Bone marrow (tissue), 2 donors: ENCODE measurements at regions not wholly inside any gene's neighbourhood (a gene's known extent, or its start where the extent isn't known, plus 50 kb on each side); places are given as distances from the start of the nearest gene placed in this dataset.
"Not testable (repeated sequence)": the region's sequence is repeated elsewhere in the genome, so short reads cannot be mapped to it uniquely, and the experiment has no call there.

Source experiments
- DNase-seq, 2 donors: peaks; one replicate each; lab custom pipeline; 2025; lab: John Stamatoyannopoulos, UW

DNA sequence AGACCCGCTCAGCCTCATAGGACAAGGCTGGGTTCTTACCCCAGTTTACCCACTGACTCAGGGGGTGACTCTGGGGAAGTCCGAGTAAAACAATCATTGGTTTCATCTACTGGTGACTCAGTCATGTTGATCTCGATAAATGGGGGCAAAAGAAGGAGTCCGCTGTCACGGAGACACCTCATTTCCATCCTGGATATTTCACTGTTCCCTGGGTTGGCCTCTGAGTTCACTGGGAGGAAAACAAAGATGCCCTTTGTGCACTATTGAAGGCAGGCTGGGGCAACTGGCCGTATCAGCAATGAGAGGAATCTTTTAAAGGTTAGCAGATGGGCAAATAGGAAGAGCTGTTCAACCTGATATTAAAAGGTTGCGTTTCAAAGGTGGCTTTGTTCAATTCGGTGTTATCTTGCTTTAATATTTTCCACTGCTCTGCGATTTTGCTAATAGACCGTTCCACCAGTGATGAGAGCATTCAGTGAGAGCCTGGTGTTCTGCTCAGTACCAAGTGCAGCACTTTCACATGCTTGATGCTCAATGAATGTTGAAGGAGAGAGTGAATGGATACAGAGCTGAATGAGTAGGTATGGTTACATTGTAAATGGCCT is 110.2 kb upstream of the EGFLAM start:
- no peak for DNase-seq

DNA sequence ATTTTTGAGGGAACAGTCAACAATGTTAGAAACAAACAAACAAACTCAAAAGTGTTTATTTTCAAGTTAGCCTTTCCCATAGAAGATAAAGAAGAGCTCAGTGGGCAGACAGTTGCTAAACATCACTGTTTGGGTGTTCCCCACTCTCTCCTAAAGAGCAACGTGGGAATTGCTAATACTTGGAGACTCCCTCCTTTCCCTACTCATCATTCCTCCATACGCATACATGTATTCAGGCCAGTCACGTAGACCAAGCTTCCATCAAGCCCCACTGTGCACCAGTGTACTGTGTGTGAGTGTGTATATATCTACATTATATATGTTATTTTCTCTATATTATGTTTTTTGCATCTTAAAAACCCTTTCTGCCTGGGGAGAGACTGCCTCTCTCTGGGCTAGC is 115.0 kb upstream of the EGFLAM start:
- DNase-seq: no peak

- DNase-seq: no peak
Measured at GRCh38 chr5:38141665-38142064, 116.7 kb upstream of the EGFLAM start.

GRCh38 chr5:38138574-38138973 is 119.8 kb upstream of the EGFLAM start:
- no peak for DNase-seq

- DNase-seq: no peak
Measured at GRCh38 chr5:38135486-38136039, 122.8 kb upstream of the EGFLAM start.

DNA sequence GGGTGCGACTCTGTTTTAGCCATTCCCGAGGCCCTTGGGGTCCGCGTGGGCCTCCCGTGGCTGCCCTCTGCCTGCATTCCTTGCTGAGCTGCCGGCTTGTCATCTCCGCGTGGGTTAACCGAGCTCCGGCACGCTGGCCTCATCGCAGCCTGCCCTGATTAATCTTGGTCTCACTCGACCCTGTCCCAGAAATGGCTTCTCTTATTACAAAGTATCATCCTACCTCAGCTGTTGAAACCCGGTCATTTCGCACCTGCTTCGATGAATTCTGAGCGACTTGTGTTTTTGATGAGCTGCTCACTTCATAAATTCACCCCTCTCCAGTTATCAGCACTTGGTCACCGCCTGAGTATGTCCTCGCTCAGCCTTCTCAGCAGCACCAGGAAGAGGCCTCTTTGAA is 123.5 kb upstream of the EGFLAM start:
- no peak for DNase-seq

- DNase-seq: not testable (repeated sequence)
Measured at GRCh38 chr5:38134294-38134693, 124.1 kb upstream of the EGFLAM start.

DNA sequence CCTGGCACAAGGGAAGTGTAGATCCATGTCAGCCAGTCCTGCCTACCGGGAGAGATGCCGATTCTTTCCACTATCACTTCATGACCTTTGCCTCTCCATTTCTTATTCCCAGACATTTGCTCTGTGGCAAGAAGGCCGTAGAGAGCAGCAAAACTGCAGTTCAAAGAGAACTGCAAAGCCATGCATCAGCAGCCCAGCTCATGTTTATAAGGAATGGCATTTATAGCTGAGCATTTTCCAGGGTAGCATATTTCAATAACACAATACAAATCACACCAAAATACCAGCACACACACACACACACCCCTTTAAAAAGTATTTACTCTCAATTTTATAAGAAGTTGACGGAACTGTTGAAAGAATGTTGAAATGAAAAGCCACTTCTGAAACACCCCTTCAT is 126.7 kb upstream of the EGFLAM start:
- no peak for DNase-seq

DNA sequence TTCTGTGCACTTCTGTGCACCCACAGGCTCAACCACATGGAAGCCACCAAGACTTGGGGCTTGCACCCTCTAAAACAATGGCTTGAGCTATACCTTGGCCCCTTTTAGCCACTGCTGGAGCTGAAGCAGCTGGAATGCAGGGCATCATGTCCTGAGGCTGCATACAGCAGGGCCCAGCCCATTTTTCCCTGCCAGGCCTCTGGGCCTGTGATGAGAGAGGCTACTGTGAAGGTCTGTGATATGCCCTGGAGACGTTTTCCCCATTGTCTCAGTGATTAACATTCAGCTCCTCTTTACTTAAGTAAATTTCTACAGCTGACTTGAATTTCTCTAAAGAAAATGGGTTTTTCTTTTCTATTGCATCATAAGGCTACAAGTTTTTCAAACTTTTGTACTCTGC is 134.0 kb upstream of the EGFLAM start:
- no peak for DNase-seq

DNA sequence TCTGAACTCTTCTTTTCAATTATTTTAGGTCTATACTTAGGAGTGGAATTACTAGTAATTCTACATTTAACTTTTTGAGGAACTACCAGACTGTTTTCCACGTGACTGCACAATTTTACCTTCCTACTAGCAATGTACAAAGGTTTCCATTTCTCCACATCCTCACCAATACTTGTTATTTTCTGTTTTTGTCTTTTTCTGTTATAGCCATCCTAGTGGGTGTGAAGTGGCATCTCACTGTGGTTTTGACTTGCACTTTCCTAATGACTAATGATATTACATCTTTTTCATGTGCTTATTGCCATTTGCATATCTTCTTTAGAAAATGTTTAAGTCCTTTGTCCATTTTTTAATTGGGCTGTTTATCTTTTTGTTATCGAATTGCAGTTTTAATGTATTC is 136.9 kb upstream of the EGFLAM start:
- no peak for DNase-seq

DNA sequence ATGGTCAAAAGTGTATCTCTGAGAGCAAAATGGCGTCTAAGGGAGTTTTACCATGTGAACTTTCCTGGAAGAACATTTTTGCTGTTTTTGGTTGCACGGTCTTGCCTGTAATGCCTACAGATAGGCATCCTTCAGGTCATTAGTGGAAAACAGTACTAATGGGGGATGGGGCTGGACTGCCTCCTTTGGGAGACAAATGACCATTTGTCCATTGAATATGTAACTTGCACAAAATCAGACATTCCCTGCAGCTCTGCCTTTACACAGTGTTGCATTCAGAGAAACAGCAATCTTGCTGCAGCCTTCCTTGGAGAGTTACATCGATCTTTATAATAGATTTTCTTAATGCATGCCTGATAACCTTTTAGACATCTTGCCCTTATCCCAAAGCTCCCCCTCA is 138.5 kb upstream of the EGFLAM start:
- no peak for DNase-seq

DNA sequence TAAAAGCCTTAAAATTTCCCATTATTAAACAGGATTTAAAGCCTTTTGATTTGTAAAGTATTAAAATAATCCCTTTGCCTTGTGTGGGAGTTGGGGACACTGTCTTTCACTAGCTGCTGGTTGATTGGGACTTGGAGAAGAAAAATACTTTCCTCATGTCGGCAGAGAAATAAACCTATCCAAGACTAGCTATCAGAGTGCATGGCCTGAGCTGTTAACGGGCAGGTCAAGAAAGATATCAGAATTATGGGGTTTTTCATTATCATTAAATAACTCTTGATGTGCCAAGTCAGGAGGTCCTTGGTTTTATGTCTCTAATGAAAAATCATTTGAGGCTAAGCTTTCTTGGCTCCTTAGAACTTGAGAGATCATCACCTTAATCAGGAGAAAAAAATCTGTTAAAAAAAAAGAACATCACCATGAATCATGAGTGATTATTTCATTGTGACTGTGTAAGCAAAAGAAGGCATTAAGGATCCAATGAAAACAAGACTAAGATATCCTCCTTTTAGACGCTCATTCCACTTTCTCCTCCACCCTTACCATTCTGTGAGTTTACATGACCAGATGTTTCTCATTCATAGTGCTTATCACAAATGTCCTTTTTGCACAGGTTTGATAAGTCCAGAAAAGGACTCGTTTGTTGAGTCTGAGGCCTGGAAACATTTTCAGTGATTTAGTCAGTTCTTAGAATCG is 140.4 kb upstream of the EGFLAM start:
- DNase-seq: no peak

GRCh38 chr5:38115318-38115827 is 143.0 kb upstream of the EGFLAM start:
- no peak for DNase-seq

DNA sequence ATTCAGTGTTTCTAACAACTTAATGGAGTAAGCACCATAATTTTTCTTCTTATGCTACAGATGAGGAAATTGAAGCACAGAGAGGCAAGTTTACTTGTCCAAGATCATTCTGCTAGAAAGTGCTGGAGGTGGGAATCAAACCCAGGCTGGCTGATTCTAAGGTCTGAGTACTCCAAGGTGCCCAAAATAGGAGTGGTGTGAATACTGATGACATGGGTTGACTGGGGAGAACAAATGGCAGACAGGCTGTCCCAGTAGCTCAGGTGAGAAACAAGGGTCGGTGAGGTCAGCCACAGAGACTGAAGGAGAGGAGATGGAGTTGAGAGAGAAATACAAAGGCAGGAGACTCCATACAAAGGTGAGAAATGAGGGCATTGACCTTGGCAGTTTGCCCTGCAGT is 144.5 kb upstream of the EGFLAM start:
- no peak for DNase-seq

DNA sequence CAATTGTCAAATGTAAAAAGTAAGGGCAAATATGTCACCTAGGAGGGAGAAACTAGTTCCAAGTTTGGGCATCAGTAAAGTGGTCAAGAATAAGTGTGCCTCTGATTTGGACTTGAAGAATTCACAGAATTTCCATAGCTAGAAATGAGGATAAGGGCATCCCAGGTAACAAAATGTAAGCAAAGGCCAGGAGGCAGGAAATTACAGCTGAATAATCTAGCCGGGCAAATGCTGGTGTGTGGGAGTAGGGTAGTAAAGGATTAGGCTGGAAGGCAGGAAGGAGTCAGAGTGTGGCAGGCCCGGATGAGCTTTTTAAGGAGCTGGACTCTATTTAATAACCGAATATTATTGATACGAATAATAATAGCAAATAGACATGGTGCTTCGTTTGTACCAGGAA is 144.9 kb upstream of the EGFLAM start:
- no peak for DNase-seq

- no peak for DNase-seq
Measured at GRCh38 chr5:38112938-38113337, 145.4 kb upstream of the EGFLAM start.

GRCh38 chr5:38110130-38110529 is 148.2 kb upstream of the EGFLAM start:
- no peak for DNase-seq

DNA sequence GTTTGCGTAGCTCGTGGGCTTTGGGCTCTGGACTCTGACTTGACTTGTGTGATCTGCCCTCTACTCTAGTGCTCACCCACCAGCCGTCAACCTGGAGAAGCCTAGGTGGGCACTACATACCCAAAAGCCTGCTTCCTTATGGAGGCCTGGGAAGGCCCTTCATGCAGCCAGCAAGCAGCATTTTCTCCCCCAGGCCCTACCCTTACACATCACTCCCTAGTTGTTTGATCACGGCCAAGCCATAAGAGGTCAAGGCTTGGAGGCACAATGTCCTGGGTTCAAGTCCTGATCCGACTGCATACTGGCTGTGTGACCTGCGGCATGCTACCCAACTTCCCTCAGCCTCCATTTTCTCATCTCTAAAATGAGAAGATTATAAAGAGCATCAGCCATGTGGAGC is 151.3 kb upstream of the EGFLAM start:
- DNase-seq: no peak

- no peak for DNase-seq
Measured at GRCh38 chr5:38105801-38106200, 152.6 kb upstream of the EGFLAM start.

GRCh38 chr5:38105231-38105570 is 153.2 kb upstream of the EGFLAM start:
- no peak for DNase-seq

DNA sequence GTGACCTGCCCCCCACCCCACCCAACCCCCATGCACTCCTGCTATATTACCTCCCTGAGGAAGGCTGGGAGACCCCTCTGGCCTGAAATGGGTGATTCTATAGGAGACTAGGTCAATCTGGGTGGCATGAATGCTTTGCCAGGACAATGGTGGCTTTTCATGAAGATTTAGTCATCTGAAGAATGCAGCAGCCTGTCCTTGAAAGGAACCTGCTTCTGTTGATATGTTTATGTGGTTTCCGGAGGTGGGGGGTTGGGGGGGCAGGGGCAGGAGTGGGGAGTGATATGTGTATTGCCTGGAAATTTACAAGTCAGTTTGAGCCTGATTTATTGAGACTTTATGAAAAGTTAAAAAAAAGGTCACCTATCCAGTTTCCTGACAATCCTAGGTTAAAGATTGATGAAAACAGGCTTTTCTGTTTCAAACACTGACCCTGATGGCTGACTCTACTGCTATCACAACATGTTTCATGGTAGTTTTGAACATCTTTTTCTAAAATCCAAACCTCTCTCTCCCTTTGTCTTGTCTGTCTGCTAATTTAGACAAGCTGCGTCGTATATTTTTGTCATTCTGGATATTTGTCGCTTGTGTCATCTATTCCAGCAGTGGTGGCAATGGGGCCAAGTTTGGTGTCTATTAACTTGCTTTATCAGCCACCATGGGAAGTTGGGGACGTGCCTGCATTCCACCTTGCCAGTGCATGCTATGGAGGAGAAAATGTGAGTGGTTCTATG is 153.7 kb upstream of the EGFLAM start:
- DNase-seq: no peak

GRCh38 chr5:38101897-38102296 is 156.5 kb upstream of the EGFLAM start:
- no peak for DNase-seq
